K562 (cell line): ENCODE measurements at regions not wholly inside any gene's neighbourhood (a gene's known extent, or its start where the extent isn't known, plus 50 kb on each side); places are given as distances from the start of the nearest gene placed in this dataset.

Experiments
- ATAC-seq: fragments of 200-7000 bp; cut with Tn5 transposase; 3 replicates; pipeline ENCODE4 v1.9.1; 2020; ENCODE audit warnings: moderate library complexity
- BruUV-seq: library from RNA; stranded (reverse); fragments of 400-500 nt; replicated peaks from 2 replicates; lab custom pipeline; 2021; lab: Mats Ljungman, UMichigan
- CTCF ChIA-PET: fragments of 300-600 bp; formaldehyde crosslinking; extraction: SDS; loops from one replicate; lab custom pipeline; 2021; ENCODE audit warnings: low intra/inter-chr PET ratio; lab: Yijun Ruan, JAX
- POLR2A ChIA-PET: fragments of 300-600, 350-650 bp; sonication (Branson Sonifier 250); formaldehyde crosslinking; extraction: SDS; loops from one replicate; lab custom pipeline; 2021; ENCODE audit warnings: antibody characterized with exemption, inconsistent platforms; lab: Yijun Ruan, JAX
- DNase-seq, 4 experiments: peaks; one replicate each; pipeline versions ENCODE4 v3.0.0 to v3.0.0-alpha.2; 2011 to 2018; ENCODE audit warnings: low spot score in 3 of 4, mixed read lengths in 3 of 4; ENCODE audit errors: extremely low read depth in 1 of 4
- FAIRE-seq: peaks from 2 replicates; lab custom pipeline; 2011; peaks lifted over from hg19 to GRCh38; lab: Jason Lieb, UNC
- H2AFZ ChIP-seq: 2 replicates; pipeline ENCODE4 v1.6.0; 2011; ENCODE audit warnings: low read depth, low read length, control low read depth, inconsistent platforms
- H3K27ac ChIP-seq: fragments of 200-600 bp; 3 replicates; pipeline ENCODE4 v1.8.0; 2011; ENCODE audit warnings: low read depth, mild to moderate bottlenecking, control low read depth, inconsistent platforms, low read length, moderate library complexity, mixed read lengths; ENCODE audit errors: extremely low read depth
- H3K27me3 ChIP-seq, 2 experiments: fragments of 300-600 bp in 1 of 2; 2 replicates in 1 of 2; 3 replicates in 1 of 2; pipeline versions ENCODE4 v1.6.0 to v1.8.0; 2011; ENCODE audit warnings: inconsistent platforms in 2 of 2, low read length in 2 of 2, mild to moderate bottlenecking in 1 of 2, mixed read lengths in 1 of 2, moderate library complexity in 1 of 2; ENCODE audit not compliant: control insufficient read depth in 2 of 2, insufficient read depth in 2 of 2
- H3K36me3 ChIP-seq: fragments of 300-600 bp; 3 replicates; pipeline ENCODE4 v1.8.0; 2011; ENCODE audit warnings: mild to moderate bottlenecking, low read length, inconsistent platforms; ENCODE audit not compliant: control insufficient read depth, insufficient read depth
- H3K4me1 ChIP-seq, 2 experiments: fragments of 200-600 bp in 1 of 2; replicated peaks in 1 of 2; 2 replicates in 1 of 2; 3 replicates in 1 of 2; pipeline versions ENCODE4 v1.5.1 to v1.8.0; 2011; ENCODE audit warnings: inconsistent platforms in 2 of 2, low read length in 2 of 2, mild to moderate bottlenecking in 1 of 2, mixed read lengths in 1 of 2, moderate library complexity in 1 of 2; ENCODE audit not compliant: control insufficient read depth in 2 of 2, insufficient read depth in 2 of 2
- H3K4me2 ChIP-seq: 2 replicates; pipeline ENCODE4 v1.6.1; 2011; ENCODE audit warnings: low read length, control low read depth, inconsistent platforms, mixed read lengths; ENCODE audit not compliant: insufficient read depth
- H3K4me3 ChIP-seq: fragments of 200-600 bp; sonication (generic), shearing (Covaris generic); 2 replicates; pipeline ENCODE4 v1.5.1; 2016; ENCODE audit warnings: control low read depth, inconsistent platforms
- H3K79me2 ChIP-seq: fragments of 200-600 bp; 3 replicates; pipeline ENCODE4 v1.8.0; 2011; ENCODE audit warnings: low read length, inconsistent platforms; ENCODE audit not compliant: control insufficient read depth, insufficient read depth
- H3K9ac ChIP-seq, 2 experiments: 2 replicates each; pipeline versions ENCODE4 v1.6.0 to v1.6.1; 2011; ENCODE audit warnings: low read depth in 2 of 2, low read length in 2 of 2, control low read depth in 1 of 2, inconsistent platforms in 1 of 2, mild to moderate bottlenecking in 1 of 2, mixed read lengths in 1 of 2; ENCODE audit not compliant: insufficient read depth in 1 of 2
- H3K9me1 ChIP-seq: one replicate; pipeline ENCODE4 v1.6.0; 2011; ENCODE audit warnings: inconsistent platforms, mild to moderate bottlenecking, low read length, moderate library complexity; ENCODE audit not compliant: control insufficient read depth, insufficient read depth
- H3K9me3 ChIP-seq: replicated peaks from 2 replicates; pipeline ENCODE4 v1.5.1; 2011; ENCODE audit warnings: low read depth, low read length, inconsistent platforms; ENCODE audit not compliant: control insufficient read depth, insufficient read depth
- H4K20me1 ChIP-seq: replicated peaks from 2 replicates; pipeline ENCODE4 v1.6.1; 2011; ENCODE audit warnings: low read length, inconsistent platforms, mixed read lengths; ENCODE audit not compliant: control insufficient read depth, insufficient read depth
- ARID1B ChIP-seq: fragments of 450-650 bp; IDR thresholded peaks from 2 replicates; pipeline ENCODE4 v1.6.1; 2016; ENCODE audit warnings: antibody characterized with exemption, mild to moderate bottlenecking, inconsistent platforms
- ATF3 ChIP-seq, 2 experiments: fragments of 450-650 bp in 1 of 2; sonication (generic) in 1 of 2; formaldehyde crosslinking in 1 of 2; IDR thresholded peaks in 1 of 2; conservative IDR thresholded peaks in 1 of 2; 2 replicates each; pipeline versions ENCODE4 v1.6.1 to v1.8.1; 2016 to 2023; ENCODE audit warnings: mild to moderate bottlenecking in 2 of 2, moderate library complexity in 2 of 2, inconsistent platforms in 1 of 2, missing genetic modification reagents in 1 of 2
- CREB3L1 ChIP-seq: fragments of 450-650 bp; IDR thresholded peaks from 2 replicates; pipeline ENCODE4 v1.6.1; 2014; ENCODE audit warnings: low read depth, mild to moderate bottlenecking, moderate library complexity, borderline replicate concordance
- GABPB1 ChIP-seq: sonication (generic); formaldehyde crosslinking; IDR thresholded peaks from 2 replicates; pipeline ENCODE4 v1.8.0; 2022; ENCODE audit warnings: mild to moderate bottlenecking, missing genetic modification reagents
- HMGN3 ChIP-seq: IDR thresholded peaks from 2 replicates; pipeline ENCODE4 v1.6.1; 2011; ENCODE audit warnings: borderline replicate concordance, low read depth, mild to moderate bottlenecking, mixed read lengths, low read length; ENCODE audit not compliant: insufficient read length; ENCODE audit errors: extremely low read depth
- PHF20 ChIP-seq: fragments of 450-650 bp; IDR thresholded peaks from 2 replicates; pipeline ENCODE4 v1.6.1; 2018; ENCODE audit not compliant: partially characterized antibody
- SMARCB1 ChIP-seq: IDR thresholded peaks from 2 replicates; pipeline ENCODE4 v1.6.1; 2011; ENCODE audit warnings: improper control_type of control experiment, low read depth; ENCODE audit not compliant: insufficient read length
- TRIM24 ChIP-seq, 2 experiments: fragments of 450-650 bp; IDR thresholded peaks; 2 replicates each; pipeline ENCODE4 v1.6.1; 2016
- ZBTB5 ChIP-seq: fragments of 450-650 bp; IDR thresholded peaks from 2 replicates; pipeline ENCODE4 v1.6.1; 2017; ENCODE audit warnings: antibody characterized with exemption
- ZC3H4 ChIP-seq: sonication (generic); formaldehyde crosslinking; IDR thresholded peaks from 2 replicates; pipeline ENCODE4 v1.9.0; 2021; ENCODE audit warnings: missing genetic modification reagents, borderline replicate concordance
- WGBS: fragments of 100-300 bp; shearing (Covaris generic); methylation state at CpG from one replicate; pipeline ENCODE4 v1.1.6; 2016; ENCODE audit warnings: low coverage, mixed read lengths; ENCODE audit not compliant: insufficient coverage; ENCODE audit errors: missing lambda C conversion rate; 5-methylcytosine and 5-hydroxymethylcytosine counted together
- in situ Hi-C: fragments of 300-500 bp; cut with MboI; formaldehyde crosslinking; loops from 4 replicates; pipeline ENCODE4 v1.15.0; 2018; ENCODE audit warnings: inconsistent platforms, mixed read lengths
- intact Hi-C: fragments of 100-400 bp; cut with micrococcal nuclease; formaldehyde crosslinking; loops from 2 replicates; pipeline ENCODE4 v1.14.2; 2022

GRCh38 chr21:39118061-39118460 lies 65.2 kb downstream of the PSMG1 start:
- BruUV-seq, result no TSS peak

GRCh38 chr21:39117440-39117970 lies 65.7 kb downstream of the PSMG1 start:
- Histone ChIP-seq H3K9ac (no peak overlapping the region), H3K36me3 (no peaks in the 10 kb centered on the region), H3K79me2 (no peaks in the 10 kb centered on the region), H3K27me3 (peaks cover 27 to 61% of the 10 kb centered on the region in 2 experiments), H3K4me2 (no peak overlapping the region), H3K9me1 (no peaks in the 10 kb centered on the region), H3K9me3 (no peaks in the 10 kb centered on the region)
- POLR2A ChIA-PET, result no interaction called here
- intact Hi-C loops, result no loop called here
- 3% methylated on average over 11 of the region's 11 CpGs for WGBS
- DNase-seq (no peak), FAIRE-seq (no peak)
- no TSS peak for BruUV-seq
- no peak for TF ChIP-seq GABPB1 (CRISPR knock-in tag)
- TF ChIP-seq ZBTB5, result no peak
- TF ChIP-seq PHF20, result no peak
- no peak for TF ChIP-seq SMARCB1
- TF ChIP-seq CREB3L1, result no peak
- TF ChIP-seq TRIM24 (IDR thresholded peaks at IDR 0.05), result no peak
- no peak for TF ChIP-seq HMGN3
- no peak for TF ChIP-seq ARID1B
- TF ChIP-seq, all 486 proteins: peak for 0
- CTCF ChIA-PET, result no interaction called here
- Histone ChIP-seq H4K20me1 (no peaks in the 10 kb centered on the region), H3K4me1 (peaks cover 4 to 10% of the 10 kb centered on the region in 2 experiments; a peak in 3 of 5 replicates), H3K4me3 (no peak overlapping the region), H3K27ac (no peak overlapping the region), H2AFZ (no peak overlapping the region)
- ATAC-seq, result no peak
- in situ Hi-C loops, result no loop called here

More at GRCh38 chr21:39118061-39118460, 65.2 kb downstream of the PSMG1 start:
- Histone ChIP-seq H4K20me1 (no peaks in the 10 kb centered on the region), H3K4me3 (no peak overlapping the region), H3K79me2 (no peaks in the 10 kb centered on the region), H3K4me2 (no peak overlapping the region), H3K9ac (no peak overlapping the region), H3K36me3 (no peaks in the 10 kb centered on the region), H2AFZ (no peak overlapping the region), H3K4me1 (peaks cover 4 to 10% of the 10 kb centered on the region in 2 experiments; a peak in 3 of 5 replicates), H3K27ac (no peak overlapping the region), H3K9me3 (no peaks in the 10 kb centered on the region), H3K9me1 (no peaks in the 10 kb centered on the region), H3K27me3 (peaks cover 27 to 61% of the 10 kb centered on the region in 2 experiments)
- DNase-seq, result no peak
- 5% methylated on average over 10 of the region's 10 CpGs for WGBS
- intact Hi-C loops (no loop called here), in situ Hi-C loops (no loop called here)
- ATAC-seq, result no peak
- no peak for FAIRE-seq
- CTCF ChIA-PET, result no interaction called here
- TF ChIP-seq ATF3 (IDR thresholded peaks at IDR 0.05) (peak; percentile 22; the same call in 1 of the 2 replicates), ATF3 (CRISPR knock-in tag; conservative IDR thresholded peaks at IDR 0.05) (no peak), ZC3H4 (CRISPR knock-in tag) (no peak)
- POLR2A ChIA-PET, result no interaction called here
